ENCODE measurements at regions not wholly inside any gene's neighbourhood (a gene's known extent, or its start where the extent isn't known, plus 50 kb on each side); places are given as distances from the start of the nearest gene placed in this dataset.

DNA sequence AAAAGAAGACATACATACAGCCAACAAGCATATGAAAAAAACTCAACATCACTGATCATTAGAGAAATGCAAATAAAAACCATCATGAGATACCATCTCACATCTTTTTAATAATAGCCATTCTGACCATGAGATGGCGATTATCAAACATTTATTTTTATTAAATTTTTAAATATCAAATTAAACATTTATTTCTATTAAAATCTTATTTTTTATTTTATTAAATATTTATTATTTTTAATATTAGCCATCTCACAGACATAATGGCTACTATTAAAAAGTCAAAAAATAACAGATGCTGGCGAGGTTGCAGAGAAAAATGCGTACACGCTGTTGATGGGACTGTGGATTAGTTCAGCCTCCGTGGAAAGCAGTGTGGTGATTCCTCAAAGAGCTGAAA, 264.8 kb upstream of the TENM4 start:
- intact Hi-C loops (cut with DNase I) = loop anchor here in 1 of 2 donors (5.0 kb wide), 1 partner anchor 447 kb away; no protein-coding TSS in a partner anchor
- WGBS, 4 donors = 76 to 96% (median 94%) methylated on average over 5 of the region's 5 CpGs
- Histone ChIP-seq H3K27me3 (no peaks in the 10 kb centered on the region), H3K27ac (no peak overlapping the region), H3K4me3 (no peak overlapping the region), H3K36me3 (replicated peaks in 1 of 2) (no peaks in the 10 kb centered on the region), H3K9me3 (replicated peaks in 1 of 3) (peaks cover 0 to under 1% (median 0%) of the 10 kb centered on the region in 3 donors), H3K4me1 (replicated peaks in 1 of 2) (no peaks in the 10 kb centered on the region)
- TF ChIP-seq, protein P1, sequence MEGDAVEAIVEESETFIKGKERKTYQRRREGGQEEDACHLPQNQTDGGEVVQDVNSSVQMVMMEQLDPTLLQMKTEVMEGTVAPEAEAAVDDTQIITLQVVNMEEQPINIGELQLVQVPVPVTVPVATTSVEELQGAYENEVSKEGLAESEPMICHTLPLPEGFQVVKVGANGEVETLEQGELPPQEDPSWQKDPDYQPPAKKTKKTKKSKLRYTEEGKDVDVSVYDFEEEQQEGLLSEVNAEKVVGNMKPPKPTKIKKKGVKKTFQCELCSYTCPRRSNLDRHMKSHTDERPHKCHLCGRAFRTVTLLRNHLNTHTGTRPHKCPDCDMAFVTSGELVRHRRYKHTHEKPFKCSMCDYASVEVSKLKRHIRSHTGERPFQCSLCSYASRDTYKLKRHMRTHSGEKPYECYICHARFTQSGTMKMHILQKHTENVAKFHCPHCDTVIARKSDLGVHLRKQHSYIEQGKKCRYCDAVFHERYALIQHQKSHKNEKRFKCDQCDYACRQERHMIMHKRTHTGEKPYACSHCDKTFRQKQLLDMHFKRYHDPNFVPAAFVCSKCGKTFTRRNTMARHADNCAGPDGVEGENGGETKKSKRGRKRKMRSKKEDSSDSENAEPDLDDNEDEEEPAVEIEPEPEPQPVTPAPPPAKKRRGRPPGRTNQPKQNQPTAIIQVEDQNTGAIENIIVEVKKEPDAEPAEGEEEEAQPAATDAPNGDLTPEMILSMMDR (IDR thresholded peaks at IDR 0.05) = no peak
- TF ChIP-seq POLR2A (IDR thresholded peaks at IDR 0.05) = no peak
- no peak for DNase-seq

DNA sequence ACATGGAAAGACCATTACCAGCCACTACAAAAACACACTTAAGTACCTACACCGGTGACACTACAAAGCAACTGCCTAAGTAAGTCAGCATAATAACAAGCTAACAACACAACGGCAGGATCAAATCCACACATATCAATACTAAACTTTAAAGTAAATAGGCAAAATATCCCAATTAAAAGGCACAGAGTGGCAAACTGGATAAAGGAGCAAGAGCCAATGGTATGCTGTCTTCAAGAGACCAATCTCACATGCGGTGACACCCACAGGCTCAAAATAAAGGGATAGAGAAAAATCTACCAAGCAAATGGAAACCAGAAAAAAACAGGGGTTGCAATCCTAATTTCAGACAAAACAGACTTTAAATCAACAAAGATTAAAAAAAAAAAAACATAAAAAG, 261.5 kb upstream of the TENM4 start:
- Histone ChIP-seq H3K36me3 (replicated peaks in 1 of 2) (no peaks in the 10 kb centered on the region), H3K9me3 (replicated peaks in 1 of 3) (no peaks in the 10 kb centered on the region), H3K4me3 (no peak overlapping the region), H3K27me3 (no peaks in the 10 kb centered on the region), H3K27ac (no peak overlapping the region), H3K4me1 (replicated peaks in 1 of 2) (no peaks in the 10 kb centered on the region)
- 90 to 95% (median 95%) methylated on average over 3 of the region's 3 CpGs for WGBS, 4 donors
- intact Hi-C loops (cut with DNase I) = no loop called here
- TF ChIP-seq POLR2A (IDR thresholded peaks at IDR 0.05) = no peak
- TF ChIP-seq, protein P1 (IDR thresholded peaks at IDR 0.05) = no peak
- DNase-seq = no peak

DNA sequence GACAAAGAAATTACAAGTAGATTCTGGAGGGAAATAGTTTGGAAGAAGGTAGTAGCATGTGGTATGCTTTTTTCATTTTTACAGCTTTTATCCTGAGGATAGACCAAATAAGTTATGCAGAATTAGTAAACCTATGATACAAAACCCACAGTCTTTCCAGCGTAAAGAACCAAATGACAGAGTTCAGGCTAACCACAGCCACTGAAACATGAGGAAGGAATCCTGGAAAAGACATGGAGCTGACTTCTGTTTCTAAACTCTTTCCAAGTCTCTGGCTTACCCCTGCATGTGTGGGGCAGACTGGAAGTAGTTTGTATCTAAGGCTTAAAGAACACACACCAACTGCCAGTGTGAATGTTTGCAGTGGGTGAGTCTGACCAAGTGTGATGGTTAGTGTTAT, 258.4 kb upstream of the TENM4 start:
- Histone ChIP-seq H3K36me3 (replicated peaks in 1 of 2) (no peaks in the 10 kb centered on the region), H3K27ac (no peak overlapping the region), H3K9me3 (replicated peaks in 1 of 3) (no peaks in the 10 kb centered on the region), H3K27me3 (no peaks in the 10 kb centered on the region), H3K4me3 (no peak overlapping the region), H3K4me1 (replicated peaks in 1 of 2) (no peaks in the 10 kb centered on the region)
- intact Hi-C loops (cut with DNase I) = no loop called here
- WGBS, 4 donors = 78 to 100% (median 88%) methylated on average over 1 of the region's 1 CpG
- TF ChIP-seq POLR2A (IDR thresholded peaks at IDR 0.05) = no peak
- TF ChIP-seq, protein P1 (IDR thresholded peaks at IDR 0.05) = no peak
- DNase-seq = no peak

DNA sequence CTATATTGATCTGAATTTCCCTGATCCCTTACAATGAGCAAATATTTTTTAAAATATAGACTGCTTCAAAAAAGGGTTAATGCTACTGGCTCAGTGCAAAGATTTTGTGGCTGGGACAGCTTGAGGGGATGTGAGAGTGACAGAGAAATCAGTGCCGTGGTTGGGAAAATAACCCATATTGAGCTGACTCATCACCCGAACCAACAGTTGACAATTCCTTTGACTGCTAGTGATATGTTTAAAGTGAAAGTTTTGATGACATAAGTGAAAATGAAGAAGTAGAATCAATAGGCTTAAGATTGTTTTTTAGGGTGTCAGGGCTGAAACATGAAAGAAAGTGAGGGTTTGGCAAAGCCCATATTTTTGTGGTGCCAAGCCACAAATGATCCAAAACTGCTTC, 257.1 kb upstream of the TENM4 start:
- no peaks in the 10 kb centered on the region for H3K36me3 ChIP-seq (replicated peaks in 1 of 2)
- WGBS, 4 donors = 65 to 81% (median 66%) methylated on average over 2 of the region's 2 CpGs
- H3K27me3 ChIP-seq = no peaks in the 10 kb centered on the region
- no peak overlapping the region for H3K27ac ChIP-seq
- TF ChIP-seq, protein P1 (IDR thresholded peaks at IDR 0.05) = no peak
- no peak for TF ChIP-seq POLR2A (IDR thresholded peaks at IDR 0.05)
- intact Hi-C loops (cut with DNase I) = no loop called here
- H3K4me1 ChIP-seq (replicated peaks in 1 of 2) = no peaks in the 10 kb centered on the region
- DNase-seq = no peak
- no peak overlapping the region for H3K4me3 ChIP-seq
- H3K9me3 ChIP-seq (replicated peaks in 1 of 3) = no peaks in the 10 kb centered on the region

Measured in adrenal gland (tissue), 9 donors.